NCI-H345 treated with DMSO at 0.1 percent for 48 hours (cell line): ENCODE measurements at regions not wholly inside any gene's neighbourhood (a gene's known extent, or its start where the extent isn't known, plus 50 kb on each side); places are given as distances from the start of the nearest gene placed in this dataset.
"Not testable (repeated sequence)": the region's sequence is repeated elsewhere in the genome, so short reads cannot be mapped to it uniquely, and the experiment has no call there.

Experiments
- DNase-seq: peaks from one replicate; lab custom pipeline; 2025; ENCODE audit not compliant: unreplicated experiment; lab: John Stamatoyannopoulos, UW

DNA sequence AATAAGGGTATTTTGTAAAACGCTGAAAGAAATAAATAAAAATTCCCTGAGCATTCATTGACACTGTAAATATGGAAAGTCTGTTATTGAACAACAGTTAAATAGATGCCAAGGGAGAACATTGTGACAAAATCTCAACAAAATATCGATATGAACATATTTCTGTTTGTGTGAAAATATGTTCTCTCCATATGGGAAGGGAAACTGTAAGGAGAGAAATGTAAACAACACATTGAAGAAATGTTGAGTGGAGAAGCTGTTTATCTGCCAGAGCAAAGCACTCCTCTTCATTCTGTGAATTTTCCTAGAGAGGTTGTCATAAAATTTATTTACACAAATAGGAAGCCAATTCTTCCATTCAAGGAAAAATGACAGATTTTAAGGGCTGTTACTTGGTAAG lies 57.1 kb upstream of the EOMES start:
- no peak for DNase-seq

DNA sequence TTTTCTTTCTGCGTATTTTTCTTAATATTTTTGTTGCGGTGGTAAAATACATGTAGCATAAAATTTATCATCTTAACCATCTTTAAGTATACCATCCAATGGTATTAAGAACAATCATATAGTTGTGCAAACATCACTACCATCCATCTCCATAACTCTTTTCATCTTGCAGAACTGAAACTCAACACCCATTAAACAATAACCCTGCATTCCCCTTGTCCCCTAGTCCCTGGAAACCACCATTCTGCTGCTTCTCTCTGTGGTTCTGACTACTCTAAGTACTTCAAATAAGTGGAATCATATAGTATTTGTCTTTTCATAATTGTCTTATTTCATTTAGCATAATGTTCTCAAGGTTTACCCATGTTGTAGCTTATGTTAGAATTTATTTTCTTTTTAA lies 67.3 kb upstream of the EOMES start:
- DNase-seq: no peak

DNA sequence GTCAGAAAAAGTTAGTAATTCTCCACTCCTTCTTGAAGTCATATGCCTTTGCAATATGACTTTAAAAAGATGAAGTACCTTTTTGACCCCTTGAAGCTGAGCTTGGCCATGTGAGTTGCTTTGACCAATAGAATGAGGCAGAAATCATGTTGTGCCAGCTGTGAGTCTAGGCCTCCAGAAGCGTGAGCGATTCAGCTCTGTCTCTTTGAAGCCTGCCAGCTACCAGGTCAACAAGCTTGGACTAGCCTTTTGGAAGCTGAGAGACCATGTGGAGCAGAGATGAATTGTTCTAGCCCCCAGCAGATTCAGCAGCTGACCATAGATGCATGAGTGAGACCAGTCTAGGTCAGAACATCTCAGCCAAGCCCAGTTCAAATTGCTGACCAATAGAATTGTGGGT lies 69.8 kb upstream of the EOMES start:
- DNase-seq: no peak

DNA sequence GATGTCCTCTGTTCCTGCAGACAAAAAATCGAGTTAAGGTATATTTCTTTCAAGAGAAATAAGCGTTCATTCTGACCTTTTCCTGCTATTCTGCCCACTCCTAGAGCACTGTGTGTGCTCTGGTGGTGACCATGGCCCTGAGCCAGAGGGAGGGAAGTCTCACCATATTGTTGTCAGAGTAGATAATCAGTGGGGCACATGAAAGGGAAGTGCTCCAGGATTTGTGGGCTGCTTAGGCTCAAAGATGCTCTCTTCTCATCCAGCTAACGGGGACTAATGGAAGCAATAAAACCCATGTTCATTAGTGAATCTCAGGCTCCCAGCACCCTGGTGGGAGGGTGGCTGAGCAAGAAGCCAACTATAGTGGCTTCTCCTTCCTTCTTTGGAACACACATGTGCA lies 70.7 kb upstream of the EOMES start:
- DNase-seq: no peak

DNA sequence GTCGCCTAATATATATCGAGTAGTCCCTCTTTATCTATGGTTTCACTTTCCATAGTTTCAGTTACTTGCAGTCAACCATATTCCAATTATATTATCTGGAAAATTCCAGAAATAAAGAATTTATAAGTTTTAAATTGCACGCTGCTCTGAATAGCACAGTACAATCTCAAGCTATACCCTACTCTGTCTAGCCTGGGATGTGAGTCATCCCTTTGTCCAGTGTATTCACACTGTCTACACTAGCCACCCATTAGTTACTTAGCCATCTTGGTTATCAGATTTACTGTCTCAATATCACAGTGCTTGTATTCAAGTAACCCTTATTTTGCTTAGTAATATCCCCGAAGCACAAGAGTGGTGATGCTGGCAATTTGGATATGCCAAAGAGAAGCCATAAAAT lies 72.1 kb upstream of the EOMES start:
- DNase-seq: no peak

DNA sequence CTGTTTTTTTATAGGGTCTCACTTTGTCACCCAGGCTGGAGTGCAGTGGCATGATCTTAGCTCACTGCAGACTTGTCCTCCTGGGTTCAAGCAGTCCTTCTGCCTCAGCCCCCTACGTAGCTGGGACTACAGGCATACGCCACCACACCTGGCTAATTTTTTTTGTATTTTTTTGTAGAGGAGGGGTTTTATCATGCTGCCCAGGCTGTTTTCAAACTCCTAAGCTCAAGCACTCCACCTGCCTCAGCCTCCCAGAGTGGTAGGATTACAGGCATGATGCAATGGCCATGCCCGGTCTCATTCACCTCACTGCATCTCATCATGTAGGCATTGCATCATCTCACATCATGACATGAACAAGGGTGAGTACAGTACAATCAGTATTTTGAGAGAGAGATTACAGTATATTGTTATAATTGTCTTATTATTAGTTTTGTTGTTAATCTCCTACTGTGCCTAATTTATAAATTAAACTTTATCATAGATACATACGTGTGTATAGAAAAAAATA lies 74.3 kb upstream of the EOMES start:
- DNase-seq: no peak

DNA sequence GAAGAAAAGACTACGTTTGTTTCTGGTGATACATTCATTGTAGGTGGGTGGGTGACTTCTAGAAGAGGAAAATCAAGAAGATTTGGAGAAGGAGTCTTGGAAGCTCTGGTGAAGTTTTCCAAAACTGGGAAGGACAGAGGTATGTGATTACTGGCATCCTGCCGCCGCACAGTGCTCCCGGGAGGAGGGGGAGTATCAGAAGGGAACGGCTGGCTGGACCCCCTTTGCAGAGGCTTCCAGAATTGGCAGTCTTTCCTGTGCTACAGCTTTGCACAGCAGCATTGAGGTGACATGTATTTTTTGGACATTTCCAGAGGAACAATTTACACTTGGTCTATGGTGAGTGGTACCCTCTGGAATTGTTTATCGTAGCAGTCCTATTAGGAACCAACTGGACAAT lies 75.7 kb upstream of the EOMES start:
- no peak for DNase-seq

DNA sequence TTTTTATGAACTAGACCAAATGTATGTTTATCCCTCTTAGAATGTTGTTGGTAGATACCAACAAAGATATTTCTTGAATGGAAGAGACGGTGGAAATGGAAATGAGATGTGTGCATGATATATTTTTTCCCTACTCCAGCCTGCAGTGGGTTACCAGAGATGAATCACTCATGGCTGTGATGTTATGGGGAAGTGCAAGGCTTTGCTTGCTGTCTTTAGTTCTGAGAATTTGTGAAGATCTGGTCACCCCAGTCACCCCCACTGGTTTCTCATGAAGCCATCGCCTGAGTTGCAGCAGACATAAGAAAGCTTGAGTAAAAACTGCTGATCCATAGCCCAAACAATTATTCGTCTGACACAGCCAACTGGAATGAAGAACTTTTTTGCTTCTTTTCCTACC lies 78.1 kb upstream of the EOMES start:
- no peak for DNase-seq

DNA sequence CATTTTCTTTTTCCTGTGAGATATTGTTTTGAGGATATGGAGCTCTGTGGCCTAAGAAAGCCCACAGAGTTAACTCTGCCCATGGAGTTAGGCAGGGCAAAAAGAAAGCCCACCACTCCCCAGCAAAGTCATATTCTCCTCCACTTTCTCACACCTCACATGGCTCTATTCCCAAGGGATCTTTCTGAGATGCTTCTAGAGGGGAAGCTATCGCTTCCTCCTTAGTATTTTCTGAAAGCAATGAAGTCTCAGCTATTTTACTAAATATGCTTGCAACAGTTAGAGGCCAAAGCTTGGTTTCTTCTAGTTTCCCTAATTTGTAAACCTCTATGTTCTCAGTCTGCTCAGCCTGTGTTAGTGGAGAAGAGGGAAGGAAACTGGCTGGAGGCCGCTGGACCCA lies 80.3 kb upstream of the EOMES start:
- no peak for DNase-seq

DNA sequence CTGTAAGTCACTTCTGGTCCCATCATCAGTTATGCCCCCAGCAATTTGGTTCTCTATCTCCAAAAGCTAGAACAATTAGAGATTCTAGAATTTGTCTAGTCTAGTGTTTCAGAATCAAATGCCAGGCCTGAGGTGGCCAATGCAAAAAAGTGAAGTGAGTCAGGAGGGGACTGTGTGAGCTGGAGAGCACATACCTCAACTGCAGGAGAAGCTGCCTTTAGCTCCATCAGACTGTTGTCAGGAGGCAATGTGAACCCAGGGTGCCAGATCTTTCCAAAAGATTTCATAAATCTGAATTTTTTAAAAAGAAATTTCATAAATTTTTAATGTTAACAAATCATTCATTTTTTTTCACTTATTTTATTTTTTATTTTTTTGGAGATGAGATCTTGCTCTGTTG lies 80.7 kb upstream of the EOMES start:
- no peak for DNase-seq

DNA sequence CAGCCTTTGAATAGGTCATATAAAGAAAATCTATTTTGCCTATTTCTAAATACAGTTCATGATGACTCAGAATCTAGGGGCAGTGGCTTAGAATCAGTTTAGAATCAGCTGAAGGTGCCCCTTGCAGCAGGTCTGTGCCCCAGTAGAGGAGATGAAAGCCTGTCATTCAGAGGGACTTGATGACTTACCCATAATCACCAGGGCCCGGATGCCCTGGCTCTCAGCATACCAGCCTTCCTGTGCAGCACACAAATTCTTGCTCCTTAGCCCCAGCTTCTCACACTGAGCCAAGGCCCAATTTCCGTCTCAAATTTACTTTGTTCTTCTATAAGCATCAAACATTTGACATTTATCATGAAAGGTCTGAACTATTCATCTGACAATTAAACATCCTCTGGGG lies 83.2 kb upstream of the EOMES start:
- DNase-seq: no peak

DNA sequence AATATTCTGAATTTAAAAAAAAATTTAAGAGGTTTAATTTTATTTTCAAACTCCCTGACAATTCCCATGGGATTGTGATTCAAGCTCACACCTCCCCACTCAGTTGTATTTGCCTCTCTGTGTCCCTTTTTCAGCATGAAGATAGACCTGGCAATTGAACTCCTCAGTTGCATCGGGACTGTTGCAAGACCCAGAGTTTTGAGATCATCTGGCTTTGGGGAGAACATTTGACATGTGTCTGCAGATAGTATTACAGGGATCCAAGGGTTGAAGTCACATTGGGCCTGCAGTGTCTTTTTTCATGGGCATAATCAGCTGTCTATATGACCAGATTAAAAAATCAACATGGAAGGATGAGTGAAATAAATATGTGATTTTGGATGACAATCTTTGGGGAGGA lies 91.1 kb upstream of the EOMES start:
- no peak for DNase-seq

DNA sequence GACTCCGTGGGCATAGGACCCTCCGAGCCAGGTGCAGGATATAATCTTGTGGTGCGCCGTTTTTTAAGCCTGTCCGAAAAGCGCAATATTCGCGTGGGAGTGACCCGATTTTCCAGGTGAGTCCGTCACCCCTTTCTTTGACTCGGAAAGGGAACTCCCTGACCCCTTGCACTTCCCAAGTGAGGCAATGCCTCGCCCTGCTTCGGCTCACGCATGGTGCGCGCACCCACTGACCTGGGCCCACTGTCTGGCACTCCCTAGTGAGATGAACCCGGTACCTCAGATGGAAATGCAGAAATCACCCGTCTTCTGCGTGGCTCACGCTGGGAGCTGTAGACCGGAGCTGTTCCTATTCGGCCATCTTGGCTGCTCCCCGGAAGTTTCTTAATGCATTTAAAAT lies 99.5 kb upstream of the EOMES start:
- not testable (repeated sequence) for DNase-seq

DNA sequence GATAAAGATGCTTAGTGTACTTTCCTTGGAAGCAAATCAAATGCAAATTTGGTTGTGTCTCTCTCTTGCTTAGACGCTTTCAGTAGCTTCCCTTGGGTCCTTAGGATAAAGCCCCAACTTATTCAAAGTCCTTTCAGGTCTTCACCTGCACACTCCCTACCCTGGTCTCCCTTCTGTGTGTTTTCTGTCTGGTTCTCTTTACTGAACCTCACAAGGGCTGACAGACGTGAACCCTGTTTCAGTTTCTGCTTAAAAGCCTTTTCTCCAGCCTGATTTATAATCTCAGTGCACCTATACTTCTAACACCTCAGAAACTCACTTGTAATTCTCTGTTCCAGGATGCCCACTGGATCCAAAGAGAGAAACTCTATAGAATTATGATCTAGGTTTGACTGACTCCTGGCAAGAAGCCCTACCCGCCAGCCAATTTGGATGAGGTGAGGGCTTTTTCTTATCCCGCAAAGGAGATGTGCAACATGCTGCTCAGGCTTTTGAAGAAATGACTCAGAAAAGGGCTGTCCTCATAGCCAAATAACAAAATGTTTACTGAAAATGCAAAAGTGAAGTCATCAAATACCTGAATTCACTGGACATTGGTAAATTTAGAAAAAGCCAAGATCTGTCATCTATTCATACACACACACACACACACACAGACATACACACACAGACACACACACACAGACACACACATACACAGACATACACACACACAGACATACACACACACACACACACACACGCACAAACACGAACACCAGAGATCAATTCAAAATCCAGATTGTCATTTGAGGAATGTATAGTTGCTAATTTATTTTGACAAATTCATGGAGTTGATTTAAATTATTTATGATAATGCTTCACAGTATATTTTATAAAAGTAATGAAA lies 102.4 kb upstream of the EOMES start:
- no peak for DNase-seq

DNA sequence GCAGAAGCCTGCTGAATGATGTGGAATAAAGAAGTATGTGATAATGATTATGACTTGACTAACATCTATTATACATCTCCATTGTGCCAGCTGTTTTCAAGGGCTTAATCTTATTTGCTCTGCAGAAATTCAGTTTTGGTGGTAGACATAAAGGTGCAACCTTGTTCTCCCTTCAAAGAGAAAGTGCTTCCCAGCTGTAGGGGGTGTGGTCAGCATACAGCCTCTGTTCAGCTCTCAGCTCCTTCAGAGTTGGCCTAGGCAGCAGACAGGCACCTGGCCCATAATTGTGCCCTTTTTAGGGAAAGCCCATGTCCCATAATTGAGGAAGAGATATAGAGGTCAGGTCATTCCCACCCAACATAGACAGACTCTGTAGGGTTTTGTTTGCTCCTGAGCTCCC lies 104.3 kb upstream of the EOMES start:
- DNase-seq: no peak

DNA sequence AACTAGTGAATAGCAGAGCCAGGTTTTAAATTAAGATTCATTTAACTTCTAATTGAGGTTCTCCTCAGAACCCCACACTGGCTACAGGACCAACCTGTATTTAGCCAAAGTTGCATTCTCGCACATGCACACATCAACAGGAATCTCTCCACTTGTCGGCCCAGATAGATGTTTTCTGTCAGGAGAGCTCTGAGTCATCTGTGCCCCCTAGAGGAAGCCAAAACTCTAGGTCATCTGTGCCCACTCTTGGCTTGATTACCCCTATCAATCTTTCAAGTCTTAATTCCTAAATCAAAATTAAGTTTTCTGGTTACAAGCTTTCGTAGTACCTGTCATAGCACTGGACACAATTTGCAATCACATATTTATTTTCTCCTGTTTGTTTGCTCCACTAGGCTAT lies 104.9 kb upstream of the EOMES start:
- no peak for DNase-seq

DNA sequence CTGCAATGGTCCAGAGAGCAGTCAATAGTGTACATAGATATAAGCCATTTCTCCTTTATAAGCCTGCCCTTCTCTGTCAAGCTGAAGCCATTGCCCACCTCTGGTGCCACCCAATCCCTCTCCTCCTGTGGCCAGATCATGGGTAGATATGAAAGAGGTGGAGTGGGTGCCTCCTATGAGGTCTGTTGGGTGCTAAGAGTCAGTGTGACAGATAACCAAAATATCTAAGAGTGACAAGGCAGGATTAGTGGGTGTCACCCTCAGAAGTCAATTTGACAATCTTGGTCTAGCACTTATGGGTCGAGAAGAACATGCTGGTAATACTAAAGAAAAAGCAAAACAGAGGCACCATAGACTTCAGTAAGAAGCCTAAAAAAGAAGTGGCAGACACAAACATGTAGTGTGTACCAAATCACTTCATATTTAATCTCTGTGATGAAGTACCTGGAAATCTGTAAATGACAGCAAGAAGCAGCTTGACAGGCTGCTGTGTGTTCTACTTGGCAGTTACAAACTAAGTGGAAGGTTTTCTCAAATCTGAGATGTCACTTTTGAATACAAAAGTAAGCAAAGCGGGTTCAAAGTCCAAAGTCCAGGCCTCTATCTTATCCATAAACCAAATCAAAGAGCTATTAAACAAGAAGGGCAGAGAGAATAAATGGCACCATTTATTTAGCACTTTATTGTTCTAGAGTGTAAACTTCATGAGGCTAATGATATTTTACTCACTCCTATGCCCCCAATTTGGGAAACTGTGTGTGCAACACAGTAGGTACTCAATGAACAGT lies 118.9 kb upstream of the EOMES start:
- no peak for DNase-seq

DNA sequence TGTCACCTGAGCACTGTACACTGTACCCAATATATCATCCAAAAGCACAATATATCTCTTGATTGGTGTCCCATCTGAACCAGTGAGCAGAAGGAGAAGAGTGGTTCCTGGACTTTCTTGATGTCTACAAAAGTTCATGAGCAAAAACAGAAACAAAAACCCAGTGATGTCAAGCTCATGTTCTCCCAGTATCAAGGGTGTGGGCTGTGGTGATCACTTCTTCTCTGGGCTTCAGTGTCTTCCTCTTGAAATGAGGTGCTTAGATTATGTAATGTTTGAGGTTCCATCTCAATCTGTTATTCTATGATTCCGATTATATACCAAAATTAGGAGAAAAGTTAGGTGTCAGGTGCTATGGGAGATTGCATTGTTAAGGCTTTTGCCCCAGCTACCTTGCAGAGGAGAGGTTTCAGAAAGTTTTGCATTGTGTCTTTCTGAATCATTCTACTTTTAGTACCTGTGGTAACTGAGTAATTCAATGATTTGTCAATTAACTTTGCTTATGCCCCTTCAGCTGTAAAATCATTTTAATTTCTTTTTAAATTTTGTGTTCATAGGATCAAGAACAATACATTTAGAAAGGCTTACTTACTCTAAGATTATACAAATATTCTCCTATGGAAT lies 122.0 kb upstream of the EOMES start:
- DNase-seq: no peak

DNA sequence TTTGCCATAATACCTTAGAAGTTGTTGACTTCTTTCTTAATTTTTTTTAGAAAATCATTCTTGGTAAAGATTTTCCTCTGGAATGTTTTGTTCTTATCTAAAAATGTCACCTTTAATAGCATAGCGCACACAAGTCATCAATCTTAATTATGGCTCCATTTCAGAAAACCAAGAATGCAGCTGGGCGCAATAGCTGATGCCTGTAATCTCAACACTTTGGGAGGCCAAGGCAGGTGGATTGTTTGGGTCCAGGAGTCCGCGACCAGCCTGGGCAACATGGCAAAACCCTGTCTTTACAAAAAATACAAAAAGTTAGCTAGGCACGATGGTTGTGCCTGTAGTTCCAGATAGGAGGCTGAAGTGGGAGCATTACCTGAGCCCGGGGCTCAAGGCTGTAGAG lies 125.6 kb upstream of the EOMES start:
- no peak for DNase-seq

DNA sequence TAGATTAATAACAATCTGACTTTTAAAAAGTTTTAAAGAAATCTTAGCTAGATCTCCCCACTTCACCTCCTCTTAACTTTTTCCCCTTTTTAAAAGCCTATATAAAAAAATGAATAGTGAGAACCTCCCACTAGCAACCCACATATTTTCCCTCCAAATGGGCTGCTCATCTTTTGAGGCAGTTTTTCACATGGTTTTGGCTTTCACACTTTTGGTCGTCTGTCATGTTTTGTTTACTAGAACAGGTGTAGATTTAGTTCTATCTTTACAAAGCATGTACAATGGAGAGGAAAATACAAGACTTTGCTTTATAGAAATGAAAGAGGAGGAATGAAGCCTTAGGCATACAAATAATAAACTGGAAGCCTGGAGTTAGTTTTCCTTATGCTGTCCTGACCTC lies 126.7 kb upstream of the EOMES start:
- DNase-seq: no peak

DNA sequence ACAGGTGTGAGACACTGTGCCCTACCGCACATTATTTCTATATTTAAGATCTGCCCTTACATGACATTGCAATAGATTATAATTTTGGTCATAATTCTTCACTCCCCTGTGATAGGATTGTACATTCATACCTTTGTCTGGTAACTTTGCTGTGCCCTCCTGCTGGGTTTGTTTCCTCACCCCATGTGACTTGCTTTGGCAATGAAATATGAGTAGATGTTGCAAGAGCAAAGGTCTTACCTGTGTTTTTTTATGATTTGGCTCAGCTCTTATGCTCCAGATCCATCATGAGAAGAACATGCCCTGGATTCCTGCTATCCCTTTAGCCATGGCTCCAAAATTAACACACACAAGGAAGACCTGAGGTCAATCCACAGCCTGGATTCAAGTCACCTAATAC lies 137.7 kb upstream of the EOMES start:
- DNase-seq: no peak
